Upper lobe of right lung (tissue), 1 donor: ENCODE measurements at regions not wholly inside any gene's neighbourhood (a gene's known extent, or its start where the extent isn't known, plus 50 kb on each side); places are given as distances from the start of the nearest gene placed in this dataset.

Experiments
- ATAC-seq: fragments of 200-7000 bp; cut with Tn5 transposase; one replicate; pipeline ENCODE4 v1.9.1; 2020; ENCODE audit warnings: mild to moderate bottlenecking, moderate library complexity
- DNase-seq: peaks from one replicate; pipeline ENCODE4 v3.0.0-alpha.2; 2020
- H3K27ac ChIP-seq: fragments of 200-600 bp; one replicate; pipeline ENCODE4 v1.8.0; 2022
- H3K27me3 ChIP-seq: fragments of 200-600 bp; one replicate; pipeline ENCODE4 v1.8.0; 2022; ENCODE audit warnings: mild to moderate bottlenecking
- H3K36me3 ChIP-seq: fragments of 200-600 bp; one replicate; pipeline ENCODE4 v1.8.0; 2022
- H3K4me1 ChIP-seq: fragments of 200-600 bp; one replicate; pipeline ENCODE4 v1.8.0; 2022
- H3K4me3 ChIP-seq: fragments of 200-600 bp; one replicate; pipeline ENCODE4 v1.8.0; 2022; ENCODE audit warnings: mild to moderate bottlenecking
- H3K9me3 ChIP-seq: fragments of 200-600 bp; one replicate; pipeline ENCODE4 v1.8.0; 2022
- CTCF ChIP-seq: fragments of 200-600 bp; IDR thresholded peaks from one replicate; pipeline ENCODE4 v1.8.0; 2022; ENCODE audit warnings: antibody characterized with exemption
- intact Hi-C: fragments of 100-400 bp; cut with DNase I; formaldehyde crosslinking; loops from one replicate; pipeline ENCODE4 v1.11.0; 2022
- donor health status: DM: no; HTN: yes; CAD: no; lungs with severe emphysema.

- no peaks in the 10 kb centered on the region for H3K36me3 ChIP-seq
- ATAC-seq: peak; percentile 50
- TF ChIP-seq CTCF: no peak
- no peaks in the 10 kb centered on the region for H3K27me3 ChIP-seq
- H3K27ac ChIP-seq: peak overlapping the region; percentile 32
- H3K4me3 ChIP-seq: no peak overlapping the region
- peaks cover 5% of the 10 kb centered on the region for H3K4me1 ChIP-seq
- H3K9me3 ChIP-seq: peaks cover 6% of the 10 kb centered on the region
- DNase-seq: no peak
- intact Hi-C loops: no loop called here
These were observed 516.4 kb upstream of the ZMIZ1 start for GRCh38 chr10:78552261-78552811.

- Histone ChIP-seq H3K27me3 (no peaks in the 10 kb centered on the region), H3K27ac (no peak overlapping the region), H3K36me3 (no peaks in the 10 kb centered on the region), H3K9me3 (peaks cover 6% of the 10 kb centered on the region), H3K4me1 (peaks cover 5% of the 10 kb centered on the region), H3K4me3 (no peak overlapping the region)
- ATAC-seq: no peak
- no peak for DNase-seq
- intact Hi-C loops: no loop called here
- TF ChIP-seq CTCF: no peak
These were observed 515.0 kb upstream of the ZMIZ1 start for GRCh38 chr10:78553792-78554191.

GRCh38 chr10:78555128-78555527, 513.6 kb upstream of the ZMIZ1 start:
- no peak overlapping the region for H3K27ac ChIP-seq
- DNase-seq (no peak), ATAC-seq (no peak)
- H3K4me3 ChIP-seq: no peak overlapping the region
- H3K36me3 ChIP-seq: no peaks in the 10 kb centered on the region
- H3K9me3 ChIP-seq: peaks cover 6% of the 10 kb centered on the region
- TF ChIP-seq CTCF: no peak
- peaks cover 5% of the 10 kb centered on the region for H3K4me1 ChIP-seq
- intact Hi-C loops: no loop called here
- no peaks in the 10 kb centered on the region for H3K27me3 ChIP-seq

- no peak for TF ChIP-seq CTCF
- H3K27ac ChIP-seq: no peak overlapping the region
- ATAC-seq (peak; percentile 78), DNase-seq (no peak)
- no peak overlapping the region for H3K4me3 ChIP-seq
- intact Hi-C loops: no loop called here
- peaks cover under 1% of the 10 kb centered on the region for H3K4me1 ChIP-seq
- no peaks in the 10 kb centered on the region for H3K36me3 ChIP-seq
- no peaks in the 10 kb centered on the region for H3K27me3 ChIP-seq
- H3K9me3 ChIP-seq: peaks cover 6% of the 10 kb centered on the region
These were observed 511.9 kb upstream of the ZMIZ1 start for GRCh38 chr10:78556705-78557432.

GRCh38 chr10:78557433-78557925, 511.3 kb upstream of the ZMIZ1 start:
- no peaks in the 10 kb centered on the region for H3K27me3 ChIP-seq
- intact Hi-C loops: no loop called here

More at GRCh38 chr10:78557433-78557925, 511.3 kb upstream of the ZMIZ1 start:
- H3K27ac ChIP-seq: no peak overlapping the region
- peaks cover 6% of the 10 kb centered on the region for H3K9me3 ChIP-seq
- no peak for DNase-seq
- ATAC-seq: no peak
- H3K4me3 ChIP-seq: no peak overlapping the region
- H3K4me1 ChIP-seq: no peaks in the 10 kb centered on the region
- no peaks in the 10 kb centered on the region for H3K36me3 ChIP-seq
- no peak for TF ChIP-seq CTCF
